Osteoblast (primary cell): ENCODE measurements at regions not wholly inside any gene's neighbourhood (a gene's known extent, or its start where the extent isn't known, plus 50 kb on each side); places are given as distances from the start of the nearest gene placed in this dataset.

Experiments used
- DNase-seq: peaks from one replicate; pipeline ENCODE4 v3.0.0; 2011; ENCODE audit warnings: low spot score, mixed read lengths; ENCODE audit not compliant: insufficient read length; ENCODE audit errors: missing footprints
- H2AFZ ChIP-seq: 2 replicates; pipeline ENCODE4 v1.6.0; 2011; ENCODE audit warnings: mild to moderate bottlenecking, low read length
- H3K27ac ChIP-seq: 2 replicates; pipeline ENCODE4 v1.5.1; 2011; ENCODE audit warnings: mild to moderate bottlenecking, low read depth, low read length, moderate library complexity
- H3K27me3 ChIP-seq: 2 replicates; pipeline ENCODE4 v1.6.0; 2012; ENCODE audit warnings: mild to moderate bottlenecking, control low read depth, inconsistent platforms, low read length, moderate library complexity; ENCODE audit not compliant: insufficient read depth
- H3K36me3 ChIP-seq: 2 replicates; pipeline ENCODE4 v1.5.1; 2011; ENCODE audit warnings: mild to moderate bottlenecking, low read length, control low read depth, moderate library complexity; ENCODE audit not compliant: insufficient read depth
- H3K4me1 ChIP-seq: 2 replicates; pipeline ENCODE4 v1.5.1; 2011; ENCODE audit warnings: mild to moderate bottlenecking, low read length, control low read depth, moderate library complexity; ENCODE audit not compliant: insufficient read depth
- H3K4me2 ChIP-seq: 2 replicates; pipeline ENCODE4 v1.6.0; 2011; ENCODE audit warnings: mild to moderate bottlenecking, low read length; ENCODE audit not compliant: insufficient read depth
- H3K4me3 ChIP-seq: fragments of 200-600 bp; sonication (generic); 3 replicates; pipeline ENCODE4 v1.5.1; 2012; ENCODE audit warnings: mild to moderate bottlenecking, low read length, inconsistent platforms; ENCODE audit not compliant: insufficient read depth
- H3K79me2 ChIP-seq: 2 replicates; pipeline ENCODE4 v1.6.0; 2012; ENCODE audit warnings: mild to moderate bottlenecking, low read length, control low read depth, inconsistent platforms; ENCODE audit not compliant: insufficient read depth
- H3K9me3 ChIP-seq: 2 replicates; pipeline ENCODE4 v1.5.1; 2011; ENCODE audit warnings: low read depth, low read length, control low read depth
- H4K20me1 ChIP-seq: 2 replicates; pipeline ENCODE4 v1.6.0; 2012; ENCODE audit warnings: mild to moderate bottlenecking, low read length, control low read depth; ENCODE audit not compliant: insufficient read depth
- CTCF ChIP-seq: IDR thresholded peaks from 2 replicates; pipeline ENCODE4 v1.5.1; 2011; ENCODE audit warnings: mild to moderate bottlenecking, low read depth, low read length, moderate library complexity; ENCODE audit errors: extremely low read depth

- Histone ChIP-seq H3K36me3 (no peaks in the 10 kb centered on the region), H3K27me3 (no peaks in the 10 kb centered on the region), H3K27ac (no peak overlapping the region), H2AFZ (no peak overlapping the region), H3K4me2 (no peak overlapping the region), H3K9me3 (no peaks in the 10 kb centered on the region), H3K79me2 (no peaks in the 10 kb centered on the region), H3K4me3 (no peak overlapping the region), H3K4me1 (no peaks in the 10 kb centered on the region), H4K20me1 (no peaks in the 10 kb centered on the region)
- no peak for TF ChIP-seq CTCF
- DNase-seq = no peak
These were observed 867.6 kb downstream of the FAT4 start for GRCh38 chr4:126182336-126182735.

- Histone ChIP-seq H2AFZ (no peak overlapping the region), H4K20me1 (no peaks in the 10 kb centered on the region), H3K4me1 (no peaks in the 10 kb centered on the region), H3K4me3 (no peak overlapping the region), H3K27me3 (no peaks in the 10 kb centered on the region), H3K36me3 (no peaks in the 10 kb centered on the region), H3K79me2 (no peaks in the 10 kb centered on the region), H3K9me3 (no peaks in the 10 kb centered on the region), H3K27ac (no peak overlapping the region), H3K4me2 (no peak overlapping the region)
- TF ChIP-seq CTCF = no peak
- DNase-seq = no peak
These were observed 868.0 kb downstream of the FAT4 start for GRCh38 chr4:126182786-126183185.

- Histone ChIP-seq H3K9me3 (no peaks in the 10 kb centered on the region), H3K27ac (no peak overlapping the region), H2AFZ (no peak overlapping the region), H4K20me1 (no peaks in the 10 kb centered on the region), H3K4me2 (no peak overlapping the region), H3K4me3 (no peak overlapping the region), H3K27me3 (no peaks in the 10 kb centered on the region), H3K36me3 (no peaks in the 10 kb centered on the region), H3K79me2 (no peaks in the 10 kb centered on the region), H3K4me1 (no peaks in the 10 kb centered on the region)
- TF ChIP-seq CTCF = no peak
- DNase-seq = no peak
These were observed 868.5 kb downstream of the FAT4 start for GRCh38 chr4:126183206-126183605.

GRCh38 chr4:126191536-126191935 is 876.8 kb downstream of the FAT4 start:
- Histone ChIP-seq H3K36me3 (no peaks in the 10 kb centered on the region), H2AFZ (no peak overlapping the region), H3K4me2 (no peak overlapping the region), H3K27ac (no peak overlapping the region), H3K79me2 (no peaks in the 10 kb centered on the region), H3K4me3 (no peak overlapping the region), H3K27me3 (no peaks in the 10 kb centered on the region), H3K4me1 (no peaks in the 10 kb centered on the region), H3K9me3 (no peaks in the 10 kb centered on the region), H4K20me1 (no peaks in the 10 kb centered on the region)
- TF ChIP-seq CTCF = no peak
- no peak for DNase-seq
